ENCODE measurements at regions not wholly inside any gene's neighbourhood (a gene's known extent, or its start where the extent isn't known, plus 50 kb on each side); places are given as distances from the start of the nearest gene placed in this dataset.
A peak's percentile ranks its signal among the peaks of the same experiment; 100 is the strongest.

- Histone ChIP-seq H3K9ac (ENCODE audit: insufficient read depth in 1 of 2, low read depth in 2 of 2, low read length in 2 of 2) (no peak overlapping the region), H3K27ac (ENCODE audit: extremely low read depth, low read depth, low read length) (no peak overlapping the region), H3K9me1 (ENCODE audit: control insufficient read depth, insufficient read depth, low read length) (no peaks in the 10 kb centered on the region), H4K20me1 (replicated peaks; ENCODE audit: control insufficient read depth, insufficient read depth, low read length) (no peaks in the 10 kb centered on the region), H3K79me2 (ENCODE audit: control insufficient read depth, insufficient read depth, low read length) (no peaks in the 10 kb centered on the region), H3K27me3 (ENCODE audit: control insufficient read depth in 2 of 2, insufficient read depth in 2 of 2, low read length in 2 of 2) (no peaks in the 10 kb centered on the region), H3K36me3 (ENCODE audit: control insufficient read depth, insufficient read depth, low read length) (no peaks in the 10 kb centered on the region), H3K4me1 (replicated peaks in 1 of 2; ENCODE audit: control insufficient read depth in 2 of 2, insufficient read depth in 2 of 2, low read length in 2 of 2) (no peaks in the 10 kb centered on the region), H3K4me3 (no peak overlapping the region), H3K9me3 (replicated peaks; ENCODE audit: control insufficient read depth, insufficient read depth, low read depth, low read length) (no peaks in the 10 kb centered on the region), H2AFZ (ENCODE audit: low read depth, low read length) (no peak overlapping the region), H3K4me2 (ENCODE audit: insufficient read depth, low read length) (no peak overlapping the region)
- intact Hi-C loops (cut with micrococcal nuclease) (no loop called here), in situ Hi-C loops (cut with MboI) (no loop called here)
- WGBS (ENCODE audit: insufficient coverage, low coverage, missing lambda C conversion rate), result 0% methylated on average over 1 of the region's 1 CpG
- ATAC-seq, result no peak
- no peak for DNase-seq (ENCODE audit: extremely low read depth in 1 of 4, low spot score in 3 of 4)
- BruUV-seq (replicated peaks), result no TSS peak
- no peak for FAIRE-seq
- ChIA-PET CTCF (ENCODE audit: low intra/inter-chr PET ratio) (no interaction called here), POLR2A (no interaction called here)
- TF ChIP-seq ZFP36 (IDR thresholded peaks at IDR 0.05; ENCODE audit: low read depth, low read length, partially characterized antibody) (peak; percentile 86), RBM34 (IDR thresholded peaks at IDR 0.05; ENCODE audit: borderline replicate concordance, insufficient read depth, low read length) (no peak), HLTF (IDR thresholded peaks at IDR 0.05) (no peak), OTX1 (CRISPR knock-in tag; IDR thresholded peaks at IDR 0.05) (no peak), ZNF239 (CRISPR knock-in tag; IDR thresholded peaks at IDR 0.05) (no peak), KLF10 (CRISPR knock-in tag; IDR thresholded peaks at IDR 0.05) (no peak), SMARCA4 (IDR thresholded peaks at IDR 0.05) (no peak), ARHGAP35 (IDR thresholded peaks at IDR 0.05; ENCODE audit: partially characterized antibody) (no peak), ZNF324 (CRISPR knock-in tag; IDR thresholded peaks at IDR 0.05) (no peak), CBX3 (IDR thresholded peaks at IDR 0.05; ENCODE audit: borderline replicate concordance in 1 of 2, low read length in 2 of 2) (peak in 1 of 2 experiments; percentile 14; a peak in 1 of 3 replicates)
- TF ChIP-seq, protein P1, sequence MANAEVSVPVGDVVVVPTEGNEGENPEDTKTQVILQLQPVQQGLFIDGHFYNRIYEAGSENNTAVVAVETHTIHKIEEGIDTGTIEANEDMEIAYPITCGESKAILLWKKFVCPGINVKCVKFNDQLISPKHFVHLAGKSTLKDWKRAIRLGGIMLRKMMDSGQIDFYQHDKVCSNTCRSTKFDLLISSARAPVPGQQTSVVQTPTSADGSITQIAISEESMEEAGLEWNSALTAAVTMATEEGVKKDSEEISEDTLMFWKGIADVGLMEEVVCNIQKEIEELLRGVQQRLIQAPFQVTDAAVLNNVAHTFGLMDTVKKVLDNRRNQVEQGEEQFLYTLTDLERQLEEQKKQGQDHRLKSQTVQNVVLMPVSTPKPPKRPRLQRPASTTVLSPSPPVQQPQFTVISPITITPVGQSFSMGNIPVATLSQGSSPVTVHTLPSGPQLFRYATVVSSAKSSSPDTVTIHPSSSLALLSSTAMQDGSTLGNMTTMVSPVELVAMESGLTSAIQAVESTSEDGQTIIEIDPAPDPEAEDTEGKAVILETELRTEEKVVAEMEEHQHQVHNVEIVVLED (CRISPR knock-in tag; IDR thresholded peaks at IDR 0.05), result no peak
Measured at GRCh38 chr6:85033547-85033946, 269.1 kb upstream of the TBX18 start.

All from K562 (cell line).